ENCODE measurements at regions not wholly inside any gene's neighbourhood (a gene's known extent, or its start where the extent isn't known, plus 50 kb on each side); places are given as distances from the start of the nearest gene placed in this dataset.

DNA sequence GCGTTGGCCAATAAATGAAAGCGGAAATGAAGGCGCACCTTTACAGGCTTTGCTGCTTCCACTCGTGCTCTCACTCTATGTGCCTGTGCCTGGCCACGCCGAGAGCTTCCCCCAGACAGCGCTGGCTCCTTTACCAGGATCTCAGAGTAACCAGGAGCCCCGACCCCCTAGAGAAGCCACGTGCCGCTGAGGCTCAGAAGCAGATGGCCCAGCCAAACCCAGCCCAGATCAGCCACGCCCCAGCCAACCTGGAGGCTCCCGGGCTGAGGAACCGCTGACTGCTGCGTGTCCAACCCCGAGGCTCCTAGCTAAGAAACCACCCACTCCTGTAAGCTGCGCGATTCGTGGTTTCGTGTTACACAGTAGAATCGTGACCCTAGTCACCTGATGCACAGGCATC, 199.3 kb downstream of the NCK2 start:
- H3K4me3 ChIP-seq (ENCODE audit: low read length), result no peak overlapping the region
- H3K27ac ChIP-seq (ENCODE audit: low read length), result no peak overlapping the region
- no peaks in the 10 kb centered on the region for H3K79me2 ChIP-seq (replicated peaks; ENCODE audit: insufficient read depth, low read length)
- H3K27me3 ChIP-seq (ENCODE audit: insufficient read depth, low read depth, low read length), result no peaks in the 10 kb centered on the region
- no peaks in the 10 kb centered on the region for H3K9me2 ChIP-seq (ENCODE audit: insufficient read depth, low read length)
- H3K36me3 ChIP-seq (ENCODE audit: insufficient read depth, low read length), result no peaks in the 10 kb centered on the region
- H3K9me3 ChIP-seq (ENCODE audit: low read length), result no peaks in the 10 kb centered on the region
- TF ChIP-seq SMC3 (conservative IDR thresholded peaks at IDR 0.05; ENCODE audit: poor library complexity) (no peak), TAF1 (IDR thresholded peaks at IDR 0.05; ENCODE audit: low read depth) (no peak), EP300 (conservative IDR thresholded peaks at IDR 0.05; ENCODE audit: poor library complexity, severe bottlenecking) (no peak), RAD21 (conservative IDR thresholded peaks at IDR 0.05) (no peak), MXI1 (conservative IDR thresholded peaks at IDR 0.05; ENCODE audit: poor library complexity, severe bottlenecking) (no peak), EZH2 (IDR thresholded peaks at IDR 0.05; ENCODE audit: borderline replicate concordance, insufficient read depth, low read length, poor library complexity, severe bottlenecking) (no peak), POLR2AphosphoS5 (IDR thresholded peaks at IDR 0.05) (no peak)
- TF ChIP-seq, protein P1, sequence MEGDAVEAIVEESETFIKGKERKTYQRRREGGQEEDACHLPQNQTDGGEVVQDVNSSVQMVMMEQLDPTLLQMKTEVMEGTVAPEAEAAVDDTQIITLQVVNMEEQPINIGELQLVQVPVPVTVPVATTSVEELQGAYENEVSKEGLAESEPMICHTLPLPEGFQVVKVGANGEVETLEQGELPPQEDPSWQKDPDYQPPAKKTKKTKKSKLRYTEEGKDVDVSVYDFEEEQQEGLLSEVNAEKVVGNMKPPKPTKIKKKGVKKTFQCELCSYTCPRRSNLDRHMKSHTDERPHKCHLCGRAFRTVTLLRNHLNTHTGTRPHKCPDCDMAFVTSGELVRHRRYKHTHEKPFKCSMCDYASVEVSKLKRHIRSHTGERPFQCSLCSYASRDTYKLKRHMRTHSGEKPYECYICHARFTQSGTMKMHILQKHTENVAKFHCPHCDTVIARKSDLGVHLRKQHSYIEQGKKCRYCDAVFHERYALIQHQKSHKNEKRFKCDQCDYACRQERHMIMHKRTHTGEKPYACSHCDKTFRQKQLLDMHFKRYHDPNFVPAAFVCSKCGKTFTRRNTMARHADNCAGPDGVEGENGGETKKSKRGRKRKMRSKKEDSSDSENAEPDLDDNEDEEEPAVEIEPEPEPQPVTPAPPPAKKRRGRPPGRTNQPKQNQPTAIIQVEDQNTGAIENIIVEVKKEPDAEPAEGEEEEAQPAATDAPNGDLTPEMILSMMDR (IDR thresholded peaks at IDR 0.05; ENCODE audit: poor library complexity, severe bottlenecking), result no peak
- TF ChIP-seq, protein P2, sequence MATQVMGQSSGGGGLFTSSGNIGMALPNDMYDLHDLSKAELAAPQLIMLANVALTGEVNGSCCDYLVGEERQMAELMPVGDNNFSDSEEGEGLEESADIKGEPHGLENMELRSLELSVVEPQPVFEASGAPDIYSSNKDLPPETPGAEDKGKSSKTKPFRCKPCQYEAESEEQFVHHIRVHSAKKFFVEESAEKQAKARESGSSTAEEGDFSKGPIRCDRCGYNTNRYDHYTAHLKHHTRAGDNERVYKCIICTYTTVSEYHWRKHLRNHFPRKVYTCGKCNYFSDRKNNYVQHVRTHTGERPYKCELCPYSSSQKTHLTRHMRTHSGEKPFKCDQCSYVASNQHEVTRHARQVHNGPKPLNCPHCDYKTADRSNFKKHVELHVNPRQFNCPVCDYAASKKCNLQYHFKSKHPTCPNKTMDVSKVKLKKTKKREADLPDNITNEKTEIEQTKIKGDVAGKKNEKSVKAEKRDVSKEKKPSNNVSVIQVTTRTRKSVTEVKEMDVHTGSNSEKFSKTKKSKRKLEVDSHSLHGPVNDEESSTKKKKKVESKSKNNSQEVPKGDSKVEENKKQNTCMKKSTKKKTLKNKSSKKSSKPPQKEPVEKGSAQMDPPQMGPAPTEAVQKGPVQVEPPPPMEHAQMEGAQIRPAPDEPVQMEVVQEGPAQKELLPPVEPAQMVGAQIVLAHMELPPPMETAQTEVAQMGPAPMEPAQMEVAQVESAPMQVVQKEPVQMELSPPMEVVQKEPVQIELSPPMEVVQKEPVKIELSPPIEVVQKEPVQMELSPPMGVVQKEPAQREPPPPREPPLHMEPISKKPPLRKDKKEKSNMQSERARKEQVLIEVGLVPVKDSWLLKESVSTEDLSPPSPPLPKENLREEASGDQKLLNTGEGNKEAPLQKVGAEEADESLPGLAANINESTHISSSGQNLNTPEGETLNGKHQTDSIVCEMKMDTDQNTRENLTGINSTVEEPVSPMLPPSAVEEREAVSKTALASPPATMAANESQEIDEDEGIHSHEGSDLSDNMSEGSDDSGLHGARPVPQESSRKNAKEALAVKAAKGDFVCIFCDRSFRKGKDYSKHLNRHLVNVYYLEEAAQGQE (IDR thresholded peaks at IDR 0.05; ENCODE audit: borderline replicate concordance), result no peak
- H4K20me1 ChIP-seq (ENCODE audit: insufficient read depth), result no peaks in the 10 kb centered on the region
- H3K4me2 ChIP-seq (ENCODE audit: low read length), result no peak overlapping the region
- H3K9ac ChIP-seq (ENCODE audit: low read length), result no peak overlapping the region
- H3F3A ChIP-seq (ENCODE audit: insufficient read depth, low read length, poor library complexity, severe bottlenecking), result no peaks in the 10 kb centered on the region
- no peak overlapping the region for H2AFZ ChIP-seq (ENCODE audit: low read depth, low read length)

Measured in neural cell (in vitro differentiated cells).